22Rv1 (cell line): ENCODE measurements at regions not wholly inside any gene's neighbourhood (a gene's known extent, or its start where the extent isn't known, plus 50 kb on each side); places are given as distances from the start of the nearest gene placed in this dataset.
"Not testable (repeated sequence)": the region's sequence is repeated elsewhere in the genome, so short reads cannot be mapped to it uniquely, and the experiment has no call there.

Source experiments
- ZFX ChIP-seq: fragments of 450-650 bp; IDR thresholded peaks from 2 replicates; pipeline ENCODE4 v1.6.1; 2017; ENCODE audit warnings: antibody characterized with exemption, borderline replicate concordance
- TF ChIP-seq, protein P1 (sequence below): fragments of 450-650 bp; IDR thresholded peaks from 2 replicates; pipeline ENCODE4 v1.5.1; 2017; ENCODE audit warnings: mild to moderate bottlenecking

DNA sequence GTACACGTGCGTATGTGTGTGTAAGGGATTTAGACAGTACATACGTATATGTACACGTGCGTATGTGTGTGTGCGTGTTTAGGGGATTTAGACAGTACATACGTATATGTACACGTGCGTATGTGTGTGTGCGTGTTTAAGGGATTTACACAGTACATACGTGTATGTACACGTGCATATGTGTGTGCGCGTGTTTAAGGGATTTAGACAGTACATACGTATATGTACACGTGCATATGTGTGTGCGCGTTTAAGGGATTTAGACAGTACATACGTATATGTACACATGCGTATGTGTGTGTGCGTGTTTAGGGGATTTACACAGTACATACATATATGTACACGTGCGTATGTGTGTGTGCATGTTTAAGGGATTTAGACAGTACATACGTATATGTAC, 100.9 kb upstream of the ALKAL2 start:
- TF ChIP-seq, protein P1, sequence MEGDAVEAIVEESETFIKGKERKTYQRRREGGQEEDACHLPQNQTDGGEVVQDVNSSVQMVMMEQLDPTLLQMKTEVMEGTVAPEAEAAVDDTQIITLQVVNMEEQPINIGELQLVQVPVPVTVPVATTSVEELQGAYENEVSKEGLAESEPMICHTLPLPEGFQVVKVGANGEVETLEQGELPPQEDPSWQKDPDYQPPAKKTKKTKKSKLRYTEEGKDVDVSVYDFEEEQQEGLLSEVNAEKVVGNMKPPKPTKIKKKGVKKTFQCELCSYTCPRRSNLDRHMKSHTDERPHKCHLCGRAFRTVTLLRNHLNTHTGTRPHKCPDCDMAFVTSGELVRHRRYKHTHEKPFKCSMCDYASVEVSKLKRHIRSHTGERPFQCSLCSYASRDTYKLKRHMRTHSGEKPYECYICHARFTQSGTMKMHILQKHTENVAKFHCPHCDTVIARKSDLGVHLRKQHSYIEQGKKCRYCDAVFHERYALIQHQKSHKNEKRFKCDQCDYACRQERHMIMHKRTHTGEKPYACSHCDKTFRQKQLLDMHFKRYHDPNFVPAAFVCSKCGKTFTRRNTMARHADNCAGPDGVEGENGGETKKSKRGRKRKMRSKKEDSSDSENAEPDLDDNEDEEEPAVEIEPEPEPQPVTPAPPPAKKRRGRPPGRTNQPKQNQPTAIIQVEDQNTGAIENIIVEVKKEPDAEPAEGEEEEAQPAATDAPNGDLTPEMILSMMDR = not testable (repeated sequence)
- not testable (repeated sequence) for TF ChIP-seq ZFX
